SW 1271 (cell line): ENCODE measurements at regions not wholly inside any gene's neighbourhood (a gene's known extent, or its start where the extent isn't known, plus 50 kb on each side); places are given as distances from the start of the nearest gene placed in this dataset.

Experiments used
- DNase-seq, 2 experiments: peaks; one replicate each; lab custom pipeline; 2025; lab: John Stamatoyannopoulos, UW

DNA sequence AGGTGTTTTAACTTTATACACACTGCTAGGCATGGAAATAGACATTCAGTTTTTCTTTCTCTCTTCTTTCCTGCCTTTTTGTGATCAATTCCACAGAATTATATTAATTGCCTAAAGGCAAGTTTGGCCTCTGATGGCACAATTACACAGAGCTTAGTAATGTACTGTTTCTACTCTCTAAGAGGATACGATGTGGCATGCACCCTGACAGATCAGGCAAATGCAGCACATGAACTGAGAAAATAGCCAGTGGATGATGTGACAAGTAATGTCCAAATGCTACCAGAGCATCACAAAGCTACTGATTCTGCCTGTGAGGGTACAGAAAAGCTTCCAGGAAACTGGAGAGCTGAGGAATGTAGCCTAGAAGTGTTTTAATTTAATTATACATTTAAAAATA is 233.8 kb upstream of the PRR20A start:
- DNase-seq: no peak

GRCh38 chr13:56907766-56908165 is 233.0 kb upstream of the PRR20A start:
- DNase-seq: no peak

DNA sequence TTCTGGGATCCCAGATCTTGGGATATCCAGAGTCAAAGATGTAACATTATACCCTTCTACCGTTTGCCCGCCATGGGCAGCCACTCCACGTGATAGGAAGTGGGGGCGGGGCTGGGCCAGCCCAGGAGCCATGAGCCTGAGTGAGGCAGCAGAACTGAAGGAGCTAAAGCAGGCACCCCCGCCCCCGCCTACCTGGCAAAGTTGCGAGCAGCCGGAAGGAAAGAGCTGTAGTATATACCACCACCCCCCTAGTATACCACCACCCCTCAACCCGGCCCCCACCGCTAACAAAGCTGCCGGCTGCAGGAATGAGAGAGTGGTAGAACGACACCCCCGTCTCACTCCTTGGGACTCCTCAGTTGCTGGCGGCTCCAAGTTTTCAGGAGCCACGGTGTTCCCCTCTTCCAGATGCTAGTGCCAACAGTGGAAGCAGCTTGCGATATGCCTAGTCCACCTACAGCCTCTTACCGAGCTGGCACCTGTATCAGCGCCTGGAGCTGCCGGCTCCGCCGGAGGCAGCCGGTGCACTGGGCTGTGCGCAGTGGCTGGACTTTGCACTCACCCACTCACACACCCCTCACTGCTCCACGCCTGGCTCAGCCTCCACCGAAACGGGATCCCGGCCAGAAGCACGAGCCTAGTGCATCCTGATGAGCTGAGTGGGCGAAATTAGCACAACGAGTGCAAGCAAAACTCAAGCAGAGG is 230.7 kb upstream of the PRR20A start:
- no peak for DNase-seq

DNA sequence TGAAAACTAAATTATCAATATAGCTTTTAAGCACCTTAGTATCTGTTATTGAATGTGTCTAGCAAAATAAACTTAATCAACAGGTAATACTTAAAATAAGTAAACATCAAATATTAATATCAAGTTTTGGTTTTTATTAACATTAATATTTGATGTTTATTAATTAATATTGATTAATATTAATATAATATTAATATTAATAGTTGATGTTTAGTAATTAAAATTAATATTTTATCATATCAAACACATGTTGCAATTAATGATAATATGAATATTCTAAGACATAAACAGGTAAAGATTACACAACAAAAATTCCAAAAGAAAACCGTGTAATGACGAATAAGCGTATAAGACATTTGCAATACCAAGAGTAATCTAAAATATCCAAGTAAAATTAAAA is 222.8 kb upstream of the PRR20A start:
- DNase-seq: no peak

- DNase-seq: no peak
These were observed 217.0 kb upstream of the PRR20A start for GRCh38 chr13:56923626-56924140.

- DNase-seq: no peak
These were observed 216.3 kb upstream of the PRR20A start for GRCh38 chr13:56924401-56924800.

DNA sequence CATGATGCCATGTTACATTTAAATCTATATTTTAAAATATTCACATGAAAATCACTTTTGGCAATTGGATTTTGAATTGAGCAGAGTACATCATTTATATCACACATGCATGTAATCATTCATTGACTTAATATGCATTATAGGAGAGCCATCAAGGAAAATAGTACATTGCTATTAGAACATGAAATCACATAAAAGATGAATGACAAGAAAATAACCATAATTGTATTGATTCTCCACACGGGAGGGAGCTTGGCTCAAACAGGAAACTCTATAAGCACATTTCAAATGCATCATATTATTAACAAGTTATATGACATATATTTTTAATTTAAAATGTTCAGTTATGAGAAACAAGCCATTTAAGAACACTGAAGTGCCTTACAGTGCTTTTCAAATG is 208.6 kb upstream of the PRR20A start:
- no peak for DNase-seq

DNA sequence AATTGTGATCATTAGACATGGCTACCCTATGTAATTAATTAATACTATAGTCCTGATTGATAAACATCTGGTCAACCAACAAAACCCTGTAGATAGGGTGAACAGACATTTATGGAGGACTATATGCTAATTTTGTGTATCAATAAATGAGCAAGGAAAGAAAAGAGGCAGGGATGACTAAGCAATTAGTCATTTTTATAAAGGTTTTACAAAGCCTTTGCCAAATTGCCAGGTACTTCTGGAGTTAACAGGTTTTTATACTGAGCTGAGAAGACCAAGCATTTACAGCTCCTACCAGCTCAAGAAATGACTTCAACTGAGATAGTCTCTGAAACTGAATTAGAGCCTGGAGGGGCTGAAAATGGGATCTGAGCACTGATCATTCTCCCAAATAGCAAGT is 186.8 kb upstream of the PRR20A start:
- no peak for DNase-seq

DNA sequence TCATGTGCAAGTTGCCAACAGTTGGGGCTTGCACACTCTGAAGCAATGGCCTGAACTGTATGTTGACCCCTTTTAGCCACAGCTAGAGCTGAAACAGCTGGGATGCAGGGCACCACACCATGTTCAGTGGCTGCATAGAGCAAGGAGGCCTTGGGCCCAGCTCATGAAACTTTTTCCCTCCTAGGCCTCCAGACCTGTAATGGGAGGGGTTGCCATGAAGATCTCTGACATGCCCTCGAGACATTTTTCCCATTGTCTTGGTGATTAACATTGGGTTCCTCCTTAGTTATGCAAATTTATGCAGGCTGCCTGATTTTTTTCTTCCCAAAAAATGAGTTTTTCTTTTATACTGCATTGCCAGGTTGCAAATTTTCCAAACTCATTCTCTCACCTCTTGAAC is 165.1 kb upstream of the PRR20A start:
- DNase-seq: no peak

GRCh38 chr13:56980856-56981255 is 159.9 kb upstream of the PRR20A start:
- no peak for DNase-seq

- no peak for DNase-seq
These were observed 154.6 kb upstream of the PRR20A start for GRCh38 chr13:56986121-56986520.

- DNase-seq: peak in 1 of 2 experiments; percentile 33
These were observed 152.2 kb upstream of the PRR20A start for GRCh38 chr13:56988543-56988942.

DNA sequence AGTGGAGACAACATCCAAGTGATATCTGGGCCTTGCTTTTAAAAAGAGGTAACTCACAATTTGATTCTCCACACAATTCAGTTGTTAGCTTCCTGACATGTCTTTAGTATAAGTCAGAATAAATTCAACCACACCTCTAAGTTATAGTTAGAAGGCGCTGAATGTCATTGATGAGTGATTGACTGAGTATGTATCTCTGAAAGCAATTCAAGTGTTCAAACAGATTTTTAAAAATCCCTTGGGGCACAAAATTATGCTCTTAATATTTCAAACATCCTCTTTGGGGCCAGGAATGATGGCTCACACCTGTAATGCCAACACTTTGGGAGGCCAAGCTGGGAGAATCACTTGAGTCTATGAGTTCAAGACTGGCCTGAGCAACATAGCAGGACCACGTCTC is 137.0 kb upstream of the PRR20A start:
- DNase-seq: no peak

GRCh38 chr13:57017357-57017756 is 123.4 kb upstream of the PRR20A start:
- no peak for DNase-seq

- no peak for DNase-seq
These were observed 121.8 kb upstream of the PRR20A start for GRCh38 chr13:57018915-57019314.

DNA sequence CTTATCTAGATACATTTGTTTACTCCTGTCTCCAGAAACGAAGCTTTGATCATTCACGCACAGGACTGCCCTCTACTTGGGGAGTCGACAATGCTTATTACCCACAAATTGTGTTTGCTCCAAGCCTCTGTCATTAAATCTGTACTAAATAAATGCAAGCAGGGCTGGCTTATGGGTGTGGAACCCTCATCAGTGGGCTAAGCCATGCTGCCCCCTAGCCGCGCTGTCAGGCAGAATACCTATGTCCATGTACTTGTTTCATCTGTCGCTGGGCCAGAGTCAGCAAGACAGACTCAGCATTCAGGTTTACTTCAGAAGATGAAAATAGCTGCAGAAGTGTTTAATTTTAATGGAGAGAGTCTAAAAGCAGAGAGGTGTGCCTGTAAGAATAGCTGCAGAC is 110.0 kb upstream of the PRR20A start:
- no peak for DNase-seq

- DNase-seq: no peak
These were observed 104.4 kb upstream of the PRR20A start for GRCh38 chr13:57036290-57036689.

DNA sequence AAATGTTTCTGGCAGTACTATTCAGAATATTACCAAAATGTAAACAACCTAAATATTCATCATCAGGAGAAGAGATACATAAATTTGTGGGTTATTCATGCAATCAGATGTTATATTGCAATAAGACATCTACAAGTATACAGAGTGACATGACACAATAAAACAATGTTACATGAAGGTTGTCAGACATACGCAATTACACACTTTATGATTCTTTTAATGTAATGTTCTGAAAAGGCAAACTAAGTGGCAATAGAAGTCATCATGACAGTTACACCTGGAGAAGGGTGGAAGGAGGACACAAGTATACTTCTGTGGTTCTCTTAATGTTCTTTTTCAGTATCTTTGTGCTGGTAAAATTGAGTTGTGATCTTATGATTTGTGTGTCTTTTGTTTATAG is 95.8 kb upstream of the PRR20A start:
- DNase-seq: no peak

DNA sequence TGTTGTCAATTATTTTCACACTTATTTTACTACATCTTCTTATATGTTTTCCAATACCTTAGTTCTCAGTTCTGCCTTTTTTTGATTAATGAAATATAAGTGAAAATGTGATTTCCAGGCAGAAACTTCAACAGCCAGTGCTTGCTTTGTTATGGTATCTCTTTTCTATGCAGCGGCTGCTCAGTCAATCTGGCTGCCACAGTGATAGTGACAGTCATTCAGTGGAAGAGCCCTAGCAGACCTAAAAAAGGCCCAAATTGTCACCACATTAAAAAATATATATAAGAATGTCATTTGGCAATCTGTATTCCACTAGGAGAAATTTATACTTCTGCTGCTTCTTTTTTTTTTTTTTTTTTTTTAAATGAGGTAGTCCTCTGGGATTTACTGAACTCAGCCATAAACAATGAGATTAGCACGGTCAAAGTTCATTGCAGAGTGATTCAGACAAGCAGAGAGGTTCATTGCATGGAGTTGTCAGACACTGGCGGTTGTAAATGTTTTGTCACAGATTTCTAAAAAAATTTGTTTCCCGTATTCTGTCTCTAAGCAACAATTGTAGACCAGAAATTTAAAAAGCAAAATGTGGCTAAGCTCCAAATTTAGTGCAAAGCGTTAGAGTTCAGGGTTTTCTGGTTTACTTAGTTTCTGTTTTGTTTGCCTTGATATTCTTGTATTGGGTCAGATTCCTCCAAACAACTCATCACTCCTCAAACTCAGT is 94.7 kb upstream of the PRR20A start:
- no peak for DNase-seq

DNA sequence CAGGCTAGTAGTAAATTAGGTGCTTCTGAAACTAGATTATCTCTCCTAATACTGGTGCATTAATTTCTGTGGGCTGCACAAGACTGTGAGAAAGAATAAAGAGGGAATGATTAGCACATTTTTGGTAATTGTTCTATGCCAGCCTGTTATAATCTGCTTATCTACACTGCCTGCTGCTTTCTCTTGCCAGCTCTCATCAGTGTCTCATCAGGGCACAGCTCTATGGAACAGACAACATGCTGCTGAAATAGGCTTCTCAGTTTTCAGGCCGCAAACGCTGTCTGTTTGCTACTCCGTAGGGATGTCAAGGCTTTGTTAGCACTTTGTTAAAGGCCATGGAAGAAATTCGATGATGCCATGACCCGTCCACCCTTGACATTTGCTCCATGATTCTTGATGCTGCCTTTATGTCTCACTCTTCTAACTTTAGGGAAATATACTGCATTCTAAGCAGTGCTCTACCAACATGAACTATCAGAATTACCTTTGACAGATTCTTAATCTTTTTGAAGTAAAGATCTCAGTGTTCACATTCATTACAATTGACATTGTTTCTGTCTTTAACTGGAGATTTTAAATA is 84.0 kb upstream of the PRR20A start:
- DNase-seq: no peak

- DNase-seq: no peak
These were observed 77.7 kb upstream of the PRR20A start for GRCh38 chr13:57063007-57063406.

GRCh38 chr13:57073983-57074382 is 66.7 kb upstream of the PRR20A start:
- no peak for DNase-seq

DNA sequence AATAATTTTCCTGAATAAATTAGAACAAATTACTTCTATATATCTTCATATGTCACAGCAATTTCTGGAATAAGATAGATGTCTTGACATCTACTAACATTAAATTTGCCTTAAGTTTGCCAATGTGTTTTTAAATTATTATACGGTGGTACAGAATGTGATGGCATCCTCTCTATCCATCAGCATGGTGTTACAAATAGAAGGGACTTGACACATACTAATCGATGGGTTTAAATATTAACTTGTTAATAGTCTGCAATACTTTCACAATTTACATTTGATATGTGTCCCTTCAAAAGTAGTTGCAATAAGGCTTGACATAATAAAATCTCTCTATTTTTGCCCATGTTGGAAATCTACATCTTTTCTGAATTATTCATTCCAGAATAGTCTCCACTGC is 65.1 kb upstream of the PRR20A start:
- no peak for DNase-seq
